Spinal cord (tissue), 9 donors: ENCODE measurements at regions not wholly inside any gene's neighbourhood (a gene's known extent, or its start where the extent isn't known, plus 50 kb on each side); places are given as distances from the start of the nearest gene placed in this dataset.
"Not testable (repeated sequence)": the region's sequence is repeated elsewhere in the genome, so short reads cannot be mapped to it uniquely, and the experiment has no call there.

Experiments
- DNase-seq, 6 donors: peaks; one replicate each; pipeline versions ENCODE4 v3.0.0 to v3.0.0-alpha.2; 2013 to 2015; ENCODE audit warnings: low spot score in 6 of 6, low read depth in 4 of 6
- H3K27ac ChIP-seq: one replicate; pipeline ENCODE4 v1.5.1; 2013; ENCODE audit warnings: low read depth, low read length, control low read depth
- H3K27me3 ChIP-seq: one replicate; pipeline ENCODE4 v1.6.1; 2013; ENCODE audit warnings: low read length; ENCODE audit not compliant: control insufficient read depth, insufficient read depth
- H3K36me3 ChIP-seq: one replicate; pipeline ENCODE4 v1.6.1; 2013; ENCODE audit warnings: low read length; ENCODE audit not compliant: control insufficient read depth, insufficient read depth
- H3K4me1 ChIP-seq: one replicate; pipeline ENCODE4 v1.6.1; 2013; ENCODE audit warnings: low read length; ENCODE audit not compliant: control insufficient read depth, insufficient read depth
- H3K4me3 ChIP-seq: one replicate; pipeline ENCODE4 v1.5.1; 2013; ENCODE audit warnings: low read depth, low read length, control low read depth
- H3K9me3 ChIP-seq: one replicate; pipeline ENCODE4 v1.6.1; 2013; ENCODE audit warnings: low read length; ENCODE audit not compliant: control insufficient read depth, insufficient read depth
- WGBS: methylation state at CpG from one replicate; pipeline ENCODE4 v1.1.5; 2013; ENCODE audit warnings: missing lambda C conversion rate; ENCODE audit not compliant: insufficient coverage; 5-methylcytosine and 5-hydroxymethylcytosine counted together
- donor health status: healthy.

DNA sequence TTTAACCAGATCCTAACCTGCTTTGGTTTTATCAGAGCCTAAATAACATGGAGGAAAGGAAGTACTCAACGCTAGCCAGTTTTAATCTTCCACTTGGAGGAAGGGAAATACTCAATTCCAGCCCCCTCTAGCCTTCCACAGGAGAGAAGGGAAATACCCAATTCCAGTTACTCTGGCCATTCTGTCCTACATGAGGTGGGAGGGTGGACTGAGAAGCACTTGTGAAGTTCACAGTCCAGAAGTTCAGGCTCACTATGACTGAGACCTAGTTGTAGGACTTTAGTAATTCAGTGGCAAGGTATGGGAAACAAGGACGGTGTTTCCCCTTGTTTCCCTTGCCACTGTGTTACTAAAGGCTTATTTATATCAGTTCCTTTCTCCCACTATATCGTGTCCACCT is 672.0 kb downstream of the RFPL4B start:
- DNase-seq: no peak
- Histone ChIP-seq H3K27ac (no peak overlapping the region), H3K4me3 (no peak overlapping the region), H3K36me3 (no peaks in the 10 kb centered on the region), H3K9me3 (no peaks in the 10 kb centered on the region), H3K27me3 (no peaks in the 10 kb centered on the region), H3K4me1 (no peaks in the 10 kb centered on the region)
- no CpG with 5 or more reads among the region's 3 CpGs for WGBS

DNA sequence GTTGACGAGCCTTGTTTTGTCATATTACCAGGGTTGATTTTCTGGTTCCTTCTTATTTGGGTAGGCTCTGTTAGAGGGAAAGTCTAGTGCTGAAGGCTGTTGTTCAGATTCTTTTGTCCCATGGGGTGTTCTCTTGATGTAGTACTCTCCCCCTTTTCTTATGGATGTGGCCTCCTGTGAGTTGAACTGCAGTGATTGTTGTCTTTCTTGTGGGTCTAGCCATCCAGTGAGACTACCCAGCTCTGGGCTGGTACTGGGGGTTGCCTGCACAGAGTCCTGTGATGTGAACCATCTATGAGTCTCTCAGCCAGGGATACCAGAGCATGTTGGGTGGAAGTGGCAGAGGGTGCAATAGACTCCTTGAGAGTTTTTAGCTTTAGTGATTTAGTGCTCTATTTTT is 680.6 kb downstream of the RFPL4B start:
- Histone ChIP-seq H3K4me3 (no peak overlapping the region), H3K4me1 (no peaks in the 10 kb centered on the region), H3K27me3 (no peaks in the 10 kb centered on the region), H3K9me3 (no peaks in the 10 kb centered on the region), H3K27ac (no peak overlapping the region), H3K36me3 (no peaks in the 10 kb centered on the region)
- no CpG with 5 or more reads among the region's 1 CpG for WGBS
- DNase-seq: no peak

DNA sequence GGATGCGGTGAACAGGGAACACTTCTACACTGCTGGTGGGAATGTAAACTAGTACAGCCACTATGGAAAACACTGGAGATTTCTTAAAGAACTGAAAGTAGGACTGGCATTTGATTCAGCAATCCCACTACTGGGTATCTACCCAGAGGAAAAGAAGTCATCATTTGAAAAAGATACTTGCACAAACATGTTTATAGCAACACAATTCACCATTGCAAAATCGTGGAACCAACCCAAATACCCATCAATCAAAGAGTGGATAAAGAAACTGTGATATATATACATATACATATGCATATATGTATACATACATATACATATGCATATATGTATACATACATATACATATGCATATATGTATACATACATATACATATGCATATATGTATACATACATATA is 682.0 kb downstream of the RFPL4B start:
- not testable (repeated sequence) for H3K36me3 ChIP-seq
- WGBS: no CpG with 5 or more reads among the region's 2 CpGs

DNA sequence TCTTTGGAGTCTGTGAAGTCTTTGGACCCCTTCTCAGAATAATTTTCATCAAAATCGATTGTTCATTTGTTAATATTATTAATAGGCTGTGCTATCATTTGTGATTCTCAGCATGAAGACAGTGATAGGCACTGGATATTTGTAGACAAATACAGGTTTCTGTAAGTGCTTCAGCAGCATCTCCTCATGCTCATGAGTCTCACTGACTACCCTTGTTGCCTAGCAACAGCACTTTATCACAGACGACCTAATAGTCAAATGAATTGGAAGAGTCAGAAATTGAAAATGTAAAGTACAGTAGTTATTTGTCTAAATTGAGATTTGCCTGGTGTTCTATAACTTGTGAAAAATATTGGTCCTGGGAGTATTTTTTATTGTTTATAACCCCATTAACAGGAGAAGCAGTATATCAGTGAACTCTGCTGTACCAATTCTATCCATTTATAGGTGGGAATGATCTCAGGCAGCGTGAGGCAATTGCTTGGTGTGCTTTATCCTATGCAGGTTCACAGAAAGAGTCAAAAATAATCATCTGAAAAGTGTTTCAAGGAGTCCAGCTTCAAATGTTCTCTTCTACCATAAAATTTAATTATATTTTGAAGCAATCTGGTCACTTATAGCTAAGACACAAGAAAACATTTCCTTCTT is 684.6 kb downstream of the RFPL4B start:
- Histone ChIP-seq H3K4me3 (no peak overlapping the region), H3K27ac (no peak overlapping the region), H3K36me3 (no peaks in the 10 kb centered on the region), H3K27me3 (no peaks in the 10 kb centered on the region), H3K4me1 (no peaks in the 10 kb centered on the region), H3K9me3 (no peaks in the 10 kb centered on the region)
- WGBS: no CpG with 5 or more reads among the region's 3 CpGs
- peak in 5 of 6 donors; percentile 28 to 95 (median 62) for DNase-seq

More for the DNA sequence above, 682.0 kb downstream of the RFPL4B start:
- not testable (repeated sequence) for H3K9me3 ChIP-seq, DNase-seq, H3K4me1 ChIP-seq, H3K27ac ChIP-seq, H3K27me3 ChIP-seq, H3K4me3 ChIP-seq

DNA sequence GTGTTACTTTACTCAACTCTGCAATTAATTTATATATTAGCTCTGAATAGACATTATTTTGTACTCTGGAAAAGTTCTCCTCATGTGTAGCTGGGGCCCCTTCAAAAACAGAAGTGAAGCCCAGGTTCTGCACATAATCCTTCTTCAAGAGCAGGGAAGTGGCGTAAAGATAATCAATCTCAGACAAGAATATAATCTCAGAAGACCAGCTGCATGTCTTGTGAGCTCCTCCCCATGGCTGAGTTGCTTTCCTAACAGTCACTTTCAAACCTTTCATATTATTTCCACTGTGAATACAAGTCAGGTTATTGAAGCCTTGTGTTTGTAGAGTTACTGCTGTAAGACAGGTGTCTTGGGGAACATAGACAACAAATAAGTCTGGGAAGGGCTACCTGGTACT is 691.9 kb downstream of the RFPL4B start:
- H3K9me3 ChIP-seq: no peaks in the 10 kb centered on the region
- H3K27me3 ChIP-seq: no peaks in the 10 kb centered on the region
- H3K4me1 ChIP-seq: no peaks in the 10 kb centered on the region
- no peak overlapping the region for H3K4me3 ChIP-seq
- no CpG with 5 or more reads among the region's 1 CpG for WGBS
- DNase-seq: no peak
- no peaks in the 10 kb centered on the region for H3K36me3 ChIP-seq
- H3K27ac ChIP-seq: no peak overlapping the region

DNA sequence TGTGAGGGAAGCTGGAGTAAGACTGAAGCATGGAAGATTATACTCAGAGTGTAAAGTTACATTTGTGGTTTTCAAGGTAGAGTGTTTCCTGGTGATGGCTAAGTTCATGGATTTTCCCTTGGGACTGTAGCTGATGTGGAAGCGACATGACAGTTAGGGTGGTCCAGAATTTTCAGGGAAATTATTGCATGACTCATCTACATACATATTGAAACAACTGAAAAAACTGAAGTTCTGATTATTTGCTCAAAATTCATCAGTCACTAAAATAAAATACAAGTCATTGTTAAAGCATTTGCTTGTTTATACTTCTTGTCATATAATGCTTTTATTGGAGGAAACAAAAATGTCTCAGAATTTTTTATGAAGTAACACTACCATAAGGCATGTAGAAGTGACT is 700.0 kb downstream of the RFPL4B start:
- no peak for DNase-seq
- H3K36me3 ChIP-seq: no peaks in the 10 kb centered on the region
- H3K4me3 ChIP-seq: no peak overlapping the region
- no peaks in the 10 kb centered on the region for H3K9me3 ChIP-seq
- peaks cover 3% of the 10 kb centered on the region for H3K4me1 ChIP-seq
- no peak overlapping the region for H3K27ac ChIP-seq
- no CpG with 5 or more reads among the region's 1 CpG for WGBS
- H3K27me3 ChIP-seq: no peaks in the 10 kb centered on the region

DNA sequence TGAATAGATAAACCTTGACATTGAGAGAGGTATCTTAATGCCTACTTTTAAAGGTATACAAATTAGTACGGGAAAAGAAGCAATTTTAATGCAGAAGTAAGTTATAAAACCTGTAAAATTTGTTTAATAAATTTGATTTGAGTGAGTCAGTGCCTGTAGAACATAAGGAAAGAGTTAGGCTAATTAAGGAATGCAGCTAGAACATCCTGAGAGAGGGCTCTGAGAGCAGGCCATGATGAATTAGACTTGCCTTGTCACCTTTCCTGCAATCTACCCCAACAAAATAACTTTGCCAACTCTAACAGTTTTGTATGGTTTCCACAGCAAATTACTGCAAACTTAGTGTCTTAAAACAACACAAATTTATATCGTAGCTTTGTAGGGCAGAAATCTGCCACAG is 700.8 kb downstream of the RFPL4B start:
- Histone ChIP-seq H3K36me3 (no peaks in the 10 kb centered on the region), H3K4me1 (peaks cover 3% of the 10 kb centered on the region), H3K27me3 (no peaks in the 10 kb centered on the region), H3K4me3 (no peak overlapping the region), H3K9me3 (no peaks in the 10 kb centered on the region), H3K27ac (no peak overlapping the region)
- WGBS: 100% methylated on average over 2 of the region's 2 CpGs
- no peak for DNase-seq

DNA sequence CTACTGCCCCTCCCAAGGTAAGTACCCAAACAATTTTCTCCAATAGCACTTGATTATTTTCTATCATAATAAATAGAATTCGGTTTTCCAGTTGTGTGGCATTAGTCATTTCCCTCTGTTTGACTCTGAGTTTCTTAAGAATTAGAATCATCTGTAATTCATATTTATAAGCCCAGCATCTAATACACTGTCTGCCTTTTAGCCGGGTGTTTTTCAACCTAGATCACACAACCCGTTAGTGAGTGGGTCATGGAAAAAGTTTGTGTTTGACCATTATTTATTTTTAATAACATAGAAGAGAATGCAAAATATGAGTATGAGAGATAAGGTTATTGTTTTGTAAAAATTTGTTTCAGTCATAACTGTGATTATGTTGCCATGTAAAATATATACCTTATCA is 701.6 kb downstream of the RFPL4B start:
- H3K36me3 ChIP-seq: no peaks in the 10 kb centered on the region
- WGBS: no CpG with 5 or more reads among the region's 3 CpGs
- DNase-seq: no peak
- no peaks in the 10 kb centered on the region for H3K9me3 ChIP-seq
- peaks cover 3% of the 10 kb centered on the region for H3K4me1 ChIP-seq
- H3K27ac ChIP-seq: no peak overlapping the region
- no peaks in the 10 kb centered on the region for H3K27me3 ChIP-seq
- no peak overlapping the region for H3K4me3 ChIP-seq

DNA sequence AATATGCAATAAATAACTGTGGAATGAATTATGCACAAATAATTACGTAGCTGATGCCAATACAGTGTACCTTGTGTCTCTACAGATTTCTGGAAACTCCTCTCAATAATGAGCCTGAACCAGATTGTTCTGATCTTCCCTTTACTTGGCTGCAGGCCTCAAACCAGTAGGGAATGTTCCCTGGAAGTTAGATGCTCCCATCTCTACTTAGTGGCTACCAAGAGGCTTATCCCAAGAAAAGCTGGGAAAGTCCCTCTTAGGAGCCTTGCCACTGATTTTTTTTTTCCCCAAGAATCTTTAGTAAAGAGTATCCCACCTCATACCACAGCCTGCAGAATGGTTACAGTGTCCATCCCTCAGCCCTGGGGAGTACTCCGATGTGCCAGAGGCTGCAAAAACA is 702.1 kb downstream of the RFPL4B start:
- Histone ChIP-seq H3K36me3 (no peaks in the 10 kb centered on the region), H3K4me1 (peaks cover 3% of the 10 kb centered on the region), H3K4me3 (no peak overlapping the region), H3K9me3 (no peaks in the 10 kb centered on the region), H3K27ac (no peak overlapping the region), H3K27me3 (no peaks in the 10 kb centered on the region)
- DNase-seq: no peak
- 88% methylated on average over 1 of the region's 2 CpGs for WGBS

DNA sequence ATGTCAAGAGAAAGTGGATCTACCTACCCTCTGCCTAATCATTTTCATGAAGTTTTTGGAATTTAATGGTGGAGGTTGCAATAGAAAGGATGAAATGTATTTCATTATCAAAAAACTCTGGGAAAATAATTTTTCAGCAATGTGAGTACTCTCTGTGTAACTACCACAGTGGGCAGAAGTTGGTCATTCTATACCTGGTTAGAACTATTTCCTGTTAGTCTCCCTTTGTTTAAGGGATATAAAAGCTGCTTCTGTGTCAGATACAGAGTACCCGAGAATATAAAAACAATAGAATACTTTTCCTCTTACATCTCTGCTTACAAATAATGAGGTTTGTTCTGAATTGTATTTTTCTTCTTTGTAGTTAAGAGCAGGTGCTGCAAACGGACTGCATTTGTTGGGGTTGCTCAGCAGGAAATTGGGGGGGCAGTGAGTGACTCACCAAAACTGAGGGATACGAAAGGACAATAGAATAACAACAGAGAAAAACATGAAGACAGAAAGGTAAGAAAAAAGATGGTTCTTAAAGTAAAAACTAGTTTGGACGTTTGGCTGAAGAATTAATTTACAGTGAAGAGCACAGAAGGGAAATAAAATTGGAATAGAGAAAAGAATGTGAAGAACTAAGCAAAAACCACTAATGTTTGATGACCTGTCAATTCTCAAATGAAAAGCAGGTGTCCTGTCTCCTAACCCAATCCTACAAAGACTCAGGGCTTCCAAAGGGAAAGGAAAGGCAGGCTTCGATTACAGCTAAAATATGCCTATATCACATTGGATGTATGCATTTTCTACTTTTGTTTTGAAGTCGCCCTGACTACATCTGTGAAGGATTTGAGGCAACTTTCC is 703.1 kb downstream of the RFPL4B start:
- H3K27ac ChIP-seq: no peak overlapping the region
- H3K4me3 ChIP-seq: no peak overlapping the region
- WGBS: 58% methylated on average over 2 of the region's 6 CpGs
- no peaks in the 10 kb centered on the region for H3K36me3 ChIP-seq
- no peaks in the 10 kb centered on the region for H3K27me3 ChIP-seq
- no peaks in the 10 kb centered on the region for H3K9me3 ChIP-seq
- DNase-seq: no peak
- H3K4me1 ChIP-seq: peaks cover 3% of the 10 kb centered on the region
